Thyroid gland (tissue), 4 donors: ENCODE measurements at regions not wholly inside any gene's neighbourhood (a gene's known extent, or its start where the extent isn't known, plus 50 kb on each side); places are given as distances from the start of the nearest gene placed in this dataset.

Experiments
- DNase-seq, 2 donors: peaks; one replicate each; pipeline ENCODE4 v3.0.0-alpha.2; 2019
- H3K27ac ChIP-seq, 3 donors: fragments of 200-600 bp; sonication (generic); 1 replicate in 2 of 3; 2 replicates in 1 of 3; pipeline ENCODE4 v1.5.1; 2016 to 2019; ENCODE audit warnings: mild to moderate bottlenecking in 1 of 3, moderate library complexity in 1 of 3
- H3K27me3 ChIP-seq: fragments of 200-600 bp; sonication (generic); one replicate; pipeline ENCODE4 v1.5.1; 2019
- H3K36me3 ChIP-seq, 2 donors: fragments of 200-600 bp; sonication (generic); one replicate each; pipeline ENCODE4 v1.5.1; 2016 to 2019
- H3K4me1 ChIP-seq, 2 donors: fragments of 200-600 bp; sonication (generic); one replicate each; pipeline ENCODE4 v1.5.1; 2017 to 2019
- H3K4me3 ChIP-seq, 3 donors: fragments of 200-600 bp; sonication (generic); replicated peaks in 1 of 3; 1 replicate in 2 of 3; 2 replicates in 1 of 3; pipeline ENCODE4 v1.5.1; 2016; ENCODE audit warnings: mild to moderate bottlenecking in 1 of 3
- H3K9me3 ChIP-seq: fragments of 200-600 bp; sonication (generic); one replicate; pipeline ENCODE4 v1.5.1; 2017
- CTCF ChIP-seq, 6 experiments: fragments of 200-600 bp in 3 of 6; fragments of 450-650 bp in 3 of 6; sonication (generic) in 3 of 6; IDR thresholded peaks; one replicate each; pipeline ENCODE4 v1.5.1; 2016 to 2019; ENCODE audit warnings: antibody characterized with exemption in 6 of 6, mild to moderate bottlenecking in 2 of 6, inconsistent platforms in 1 of 6, moderate library complexity in 1 of 6
- POLR2A ChIP-seq, 2 donors: fragments of 450-650 bp; IDR thresholded peaks; one replicate each; pipeline ENCODE4 v1.6.1; 2017; ENCODE audit warnings: antibody characterized with exemption in 2 of 2, mild to moderate bottlenecking in 2 of 2, moderate library complexity in 1 of 2
- WGBS, 2 donors: methylation state at CpG; one replicate each; pipeline ENCODE4 v1.1.5; 2017; 5-methylcytosine and 5-hydroxymethylcytosine counted together
- intact Hi-C: fragments of 100-400 bp; cut with DNase I; formaldehyde crosslinking; loops from one replicate; pipeline ENCODE4 v1.15.1; 2023

GRCh38 chr12:76690921-76691700, 72.8 kb upstream of the ZDHHC17 start:
- DNase-seq = no peak
- Histone ChIP-seq H3K27me3 (no peaks in the 10 kb centered on the region), H3K27ac (no peak overlapping the region), H3K4me1 (no peaks in the 10 kb centered on the region), H3K4me3 (no peak overlapping the region), H3K9me3 (no peaks in the 10 kb centered on the region), H3K36me3 (no peaks in the 10 kb centered on the region)
- TF ChIP-seq CTCF (IDR thresholded peaks at IDR 0.05) (no peak), POLR2A (IDR thresholded peaks at IDR 0.05) (no peak)
- intact Hi-C loops = no loop called here
- WGBS, 2 donors = 92 to 94% methylated on average over 6 of the region's 6 CpGs

GRCh38 chr12:76692846-76693245, 71.1 kb upstream of the ZDHHC17 start:
- 77 to 90% methylated on average over 3 of the region's 3 CpGs for WGBS, 2 donors
- H3K4me3 ChIP-seq = no peak overlapping the region
- intact Hi-C loops = no loop called here
- no peak for TF ChIP-seq POLR2A (IDR thresholded peaks at IDR 0.05)
- TF ChIP-seq CTCF (IDR thresholded peaks at IDR 0.05) = no peak
- no peaks in the 10 kb centered on the region for H3K36me3 ChIP-seq
- H3K27ac ChIP-seq = no peak overlapping the region
- H3K4me1 ChIP-seq = peaks cover 0 to 4% of the 10 kb centered on the region in 2 donors
- H3K9me3 ChIP-seq = no peaks in the 10 kb centered on the region
- no peak for DNase-seq
- no peaks in the 10 kb centered on the region for H3K27me3 ChIP-seq

DNA sequence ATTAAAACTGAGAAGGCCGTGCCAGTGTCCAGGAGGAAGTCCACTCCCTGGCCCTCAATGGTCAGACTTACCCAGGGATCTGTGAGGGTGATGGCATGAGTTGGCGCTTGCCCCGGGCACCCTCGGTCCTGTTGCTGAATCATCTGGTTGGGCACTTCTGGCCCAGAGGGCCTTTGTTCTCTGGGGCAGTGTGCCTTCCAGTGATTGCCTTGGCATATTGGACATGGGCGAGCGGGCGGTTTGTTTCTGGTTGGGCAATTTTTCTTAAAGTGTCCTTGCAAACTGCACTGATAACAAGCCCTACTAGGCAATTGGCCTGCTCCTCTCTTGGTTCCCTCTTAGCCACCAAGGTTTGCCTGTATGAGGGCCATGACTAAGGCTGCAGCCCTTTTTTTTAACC, 69.5 kb upstream of the ZDHHC17 start:
- Histone ChIP-seq H3K36me3 (no peaks in the 10 kb centered on the region), H3K4me3 (no peak overlapping the region), H3K9me3 (no peaks in the 10 kb centered on the region), H3K27me3 (no peaks in the 10 kb centered on the region), H3K4me1 (peaks cover 0 to 8% of the 10 kb centered on the region in 2 donors), H3K27ac (no peak overlapping the region)
- WGBS, 2 donors = 72 to 84% methylated on average over 5 to 7 of the region's 7 CpGs
- DNase-seq = peak; percentile 31 to 57
- TF ChIP-seq CTCF (IDR thresholded peaks at IDR 0.05) (no peak), POLR2A (IDR thresholded peaks at IDR 0.05) (no peak)
- intact Hi-C loops = no loop called here

- no peak overlapping the region for H3K27ac ChIP-seq
- no peaks in the 10 kb centered on the region for H3K36me3 ChIP-seq
- no peak for TF ChIP-seq POLR2A (IDR thresholded peaks at IDR 0.05)
- no peak for TF ChIP-seq CTCF (IDR thresholded peaks at IDR 0.05)
- intact Hi-C loops = no loop called here
- no peak overlapping the region for H3K4me3 ChIP-seq
- no peaks in the 10 kb centered on the region for H3K27me3 ChIP-seq
- DNase-seq = no peak
- WGBS, 2 donors = 88 to 89% methylated on average over 3 to 4 of the region's 4 CpGs
- peaks cover 0 to 8% of the 10 kb centered on the region in 2 donors for H3K4me1 ChIP-seq
- no peaks in the 10 kb centered on the region for H3K9me3 ChIP-seq
Measured at GRCh38 chr12:76696186-76696585, 67.7 kb upstream of the ZDHHC17 start.

DNA sequence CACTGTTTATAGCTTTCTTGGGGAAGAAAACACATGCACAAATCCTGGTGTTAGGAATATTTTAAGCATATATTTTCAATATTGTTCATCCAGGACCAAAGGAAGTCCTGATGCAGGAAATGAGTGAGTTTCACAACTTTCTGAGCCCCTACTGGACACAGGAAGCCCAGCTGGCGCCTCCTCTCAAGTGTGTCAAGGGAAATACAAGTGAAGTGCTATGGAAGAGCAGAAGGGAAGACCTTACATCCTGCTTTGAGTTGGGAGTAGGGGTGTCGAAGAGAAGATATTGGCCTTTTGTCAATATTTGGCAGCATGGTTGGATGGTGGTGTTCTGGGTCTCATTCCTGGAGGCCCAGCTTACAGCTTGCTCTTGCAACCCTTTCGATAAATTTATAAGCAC, 66.1 kb upstream of the ZDHHC17 start:
- Histone ChIP-seq H3K4me1 (peaks cover 0 to 8% of the 10 kb centered on the region in 2 donors), H3K27ac (no peak overlapping the region), H3K36me3 (no peaks in the 10 kb centered on the region), H3K27me3 (no peaks in the 10 kb centered on the region), H3K9me3 (no peaks in the 10 kb centered on the region), H3K4me3 (no peak overlapping the region)
- 71 to 79% methylated on average over 3 of the region's 3 CpGs for WGBS, 2 donors
- TF ChIP-seq POLR2A (IDR thresholded peaks at IDR 0.05) = no peak
- TF ChIP-seq CTCF (IDR thresholded peaks at IDR 0.05) = peak in 1 of 6 experiments; percentile 8
- intact Hi-C loops = no loop called here
- peak in 1 of 2 donors; percentile 16 for DNase-seq
